Osteocyte (in vitro differentiated cells): ENCODE measurements at regions not wholly inside any gene's neighbourhood (a gene's known extent, or its start where the extent isn't known, plus 50 kb on each side); places are given as distances from the start of the nearest gene placed in this dataset.
"Not testable (repeated sequence)": the region's sequence is repeated elsewhere in the genome, so short reads cannot be mapped to it uniquely, and the experiment has no call there.

Experiments used
- DNase-seq: peaks from one replicate; pipeline ENCODE4 v3.0.0; 2021; ENCODE audit warnings: mixed read lengths; ENCODE audit not compliant: unreplicated experiment; ENCODE audit errors: extremely low spot score
- H3K27ac Mint-ChIP-seq: one replicate; pipeline ENCODE4 v1.8.0; 2021; ENCODE audit warnings: mild to moderate bottlenecking, mixed read lengths; ENCODE audit not compliant: unreplicated experiment
- H3K27me3 Mint-ChIP-seq: one replicate; pipeline ENCODE4 v1.8.0; 2021; ENCODE audit warnings: mixed read lengths; ENCODE audit not compliant: unreplicated experiment
- H3K36me3 Mint-ChIP-seq: one replicate; pipeline ENCODE4 v1.8.0; 2021; ENCODE audit warnings: mixed read lengths; ENCODE audit not compliant: unreplicated experiment
- H3K4me1 Mint-ChIP-seq: one replicate; pipeline ENCODE4 v1.8.0; 2021; ENCODE audit warnings: mixed read lengths; ENCODE audit not compliant: unreplicated experiment
- H3K4me3 Mint-ChIP-seq: one replicate; pipeline ENCODE4 v1.8.0; 2021; ENCODE audit warnings: mild to moderate bottlenecking, moderate library complexity, mixed read lengths; ENCODE audit not compliant: unreplicated experiment
- H3K9me3 Mint-ChIP-seq: one replicate; pipeline ENCODE4 v1.8.0; 2021; ENCODE audit warnings: mixed read lengths; ENCODE audit not compliant: unreplicated experiment
- TF ChIP-seq, protein P1 (sequence below): fragments of 200-600 bp; sonication (generic); IDR thresholded peaks from 2 replicates; pipeline ENCODE4 v1.5.0; 2021; ENCODE audit warnings: antibody characterized with exemption, mild to moderate bottlenecking, moderate library complexity

DNA sequence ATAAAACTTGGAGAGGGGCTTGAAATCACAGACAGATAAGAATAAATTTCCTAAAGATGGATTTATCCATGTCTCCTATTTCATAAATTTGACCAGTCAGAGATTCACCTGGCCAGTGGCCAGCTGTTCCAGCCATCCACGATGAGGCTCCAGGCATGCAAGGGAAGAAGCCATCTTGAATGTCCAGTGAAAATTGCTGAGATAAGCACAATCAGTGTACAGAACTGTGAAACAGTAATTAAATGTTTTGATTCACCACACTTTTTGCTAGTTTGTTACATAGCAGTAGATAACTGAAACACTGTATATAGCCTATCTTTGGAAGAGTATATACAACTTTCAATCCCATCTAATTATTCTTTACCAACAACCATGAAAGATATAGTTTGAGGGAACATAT, 163.5 kb downstream of the HINT1 start:
- Mint-ChIP-seq H3K4me3 (no peak overlapping the region), H3K36me3 (no peaks in the 10 kb centered on the region), H3K9me3 (no peaks in the 10 kb centered on the region), H3K27me3 (peaks cover 21% of the 10 kb centered on the region), H3K27ac (no peak overlapping the region), H3K4me1 (no peaks in the 10 kb centered on the region)
- TF ChIP-seq, protein P1, sequence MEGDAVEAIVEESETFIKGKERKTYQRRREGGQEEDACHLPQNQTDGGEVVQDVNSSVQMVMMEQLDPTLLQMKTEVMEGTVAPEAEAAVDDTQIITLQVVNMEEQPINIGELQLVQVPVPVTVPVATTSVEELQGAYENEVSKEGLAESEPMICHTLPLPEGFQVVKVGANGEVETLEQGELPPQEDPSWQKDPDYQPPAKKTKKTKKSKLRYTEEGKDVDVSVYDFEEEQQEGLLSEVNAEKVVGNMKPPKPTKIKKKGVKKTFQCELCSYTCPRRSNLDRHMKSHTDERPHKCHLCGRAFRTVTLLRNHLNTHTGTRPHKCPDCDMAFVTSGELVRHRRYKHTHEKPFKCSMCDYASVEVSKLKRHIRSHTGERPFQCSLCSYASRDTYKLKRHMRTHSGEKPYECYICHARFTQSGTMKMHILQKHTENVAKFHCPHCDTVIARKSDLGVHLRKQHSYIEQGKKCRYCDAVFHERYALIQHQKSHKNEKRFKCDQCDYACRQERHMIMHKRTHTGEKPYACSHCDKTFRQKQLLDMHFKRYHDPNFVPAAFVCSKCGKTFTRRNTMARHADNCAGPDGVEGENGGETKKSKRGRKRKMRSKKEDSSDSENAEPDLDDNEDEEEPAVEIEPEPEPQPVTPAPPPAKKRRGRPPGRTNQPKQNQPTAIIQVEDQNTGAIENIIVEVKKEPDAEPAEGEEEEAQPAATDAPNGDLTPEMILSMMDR: no peak
- DNase-seq: no peak

DNA sequence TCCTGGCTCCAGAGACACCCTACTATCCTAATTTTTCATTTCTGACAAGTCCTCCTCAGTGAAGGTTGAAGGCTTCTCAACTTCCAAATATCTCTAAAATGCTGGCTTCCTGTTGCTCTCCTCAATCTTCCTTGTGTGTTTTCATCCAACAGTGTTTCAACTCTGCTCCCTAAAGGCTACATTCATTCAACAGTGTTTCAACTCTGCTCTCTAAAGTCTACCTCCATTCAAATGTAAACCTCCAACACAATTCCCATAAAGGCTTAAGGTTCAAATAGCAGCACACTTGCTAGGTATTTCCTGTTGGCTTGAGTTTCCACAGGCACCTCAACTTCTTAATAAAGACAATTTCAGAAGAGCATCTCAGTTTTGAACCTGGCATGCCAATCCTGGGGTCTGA, 164.8 kb downstream of the HINT1 start:
- Mint-ChIP-seq H3K27me3 (peaks cover 21% of the 10 kb centered on the region), H3K36me3 (no peaks in the 10 kb centered on the region), H3K4me1 (no peaks in the 10 kb centered on the region), H3K4me3 (no peak overlapping the region), H3K9me3 (no peaks in the 10 kb centered on the region), H3K27ac (no peak overlapping the region)
- no peak for DNase-seq
- TF ChIP-seq, protein P1: no peak

DNA sequence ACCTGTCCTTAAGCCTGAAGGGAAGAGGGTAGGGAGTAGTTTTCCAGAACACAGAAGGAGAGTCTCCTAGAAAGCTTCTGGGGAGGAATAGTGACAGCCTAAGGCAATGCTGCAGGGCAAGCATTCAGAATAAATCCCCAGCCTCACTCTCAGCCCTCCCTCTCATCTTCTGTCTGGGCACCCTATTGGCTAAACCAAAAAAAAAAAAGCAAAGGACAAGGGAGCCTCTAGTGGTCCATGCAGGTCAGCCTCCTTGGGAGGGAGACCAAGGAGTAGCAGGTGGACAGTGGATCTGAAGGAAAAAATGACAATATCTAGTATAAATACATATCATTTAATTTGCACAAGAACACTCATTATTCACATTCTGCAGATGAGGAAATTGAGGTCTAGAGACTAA, 168.3 kb downstream of the HINT1 start:
- not testable (repeated sequence) for H3K9me3 Mint-ChIP-seq, H3K4me1 Mint-ChIP-seq

DNA sequence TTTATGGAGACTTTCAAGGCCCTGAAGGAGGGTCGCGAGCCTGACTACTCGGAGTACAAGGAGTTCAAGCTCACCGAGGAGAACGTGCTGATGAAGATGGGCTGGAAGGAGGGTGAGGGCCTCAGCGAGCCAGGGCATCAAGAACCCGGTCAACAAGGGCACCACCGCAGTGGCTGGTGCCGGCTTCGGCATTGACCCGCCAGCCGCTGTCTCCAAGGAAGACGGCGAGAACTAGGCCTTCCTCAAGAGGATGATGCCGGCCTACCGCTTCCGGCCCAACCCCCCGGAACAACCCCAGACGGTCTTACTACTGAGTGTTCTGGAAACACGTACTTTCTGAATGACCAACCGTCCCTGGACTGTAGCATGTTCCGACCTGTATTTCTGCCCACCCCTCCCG, 169.2 kb downstream of the HINT1 start:
- TF ChIP-seq, protein P1: no peak
- no peaks in the 10 kb centered on the region for H3K36me3 Mint-ChIP-seq
- H3K27me3 Mint-ChIP-seq: peaks cover 18% of the 10 kb centered on the region
- no peak for DNase-seq
- peaks cover 14% of the 10 kb centered on the region for H3K4me1 Mint-ChIP-seq
- no peak overlapping the region for H3K27ac Mint-ChIP-seq
- H3K4me3 Mint-ChIP-seq: no peak overlapping the region
- H3K9me3 Mint-ChIP-seq: no peaks in the 10 kb centered on the region

More for the DNA sequence above, 168.3 kb downstream of the HINT1 start:
- peaks cover 18% of the 10 kb centered on the region for H3K27me3 Mint-ChIP-seq
- not testable (repeated sequence) for H3K4me3 Mint-ChIP-seq, DNase-seq, H3K27ac Mint-ChIP-seq, H3K36me3 Mint-ChIP-seq

DNA sequence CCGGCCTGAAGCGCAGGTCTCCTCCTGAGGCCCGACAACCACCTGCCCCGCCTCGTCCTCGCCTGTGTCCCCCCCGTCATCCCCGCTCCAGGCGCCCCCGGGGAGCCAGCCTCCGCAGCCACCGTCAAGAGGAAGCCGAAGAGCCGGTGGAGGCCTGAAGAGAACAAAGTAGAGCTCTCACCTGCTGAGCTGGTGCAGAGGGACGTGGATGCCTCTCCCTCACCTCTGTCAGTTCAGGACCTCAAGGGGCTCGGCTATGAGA, 169.9 kb downstream of the HINT1 start:
- Mint-ChIP-seq H3K27ac (no peak overlapping the region), H3K36me3 (no peaks in the 10 kb centered on the region), H3K4me1 (peaks cover 15% of the 10 kb centered on the region), H3K9me3 (no peaks in the 10 kb centered on the region), H3K4me3 (no peak overlapping the region), H3K27me3 (peaks cover 13% of the 10 kb centered on the region)
- TF ChIP-seq, protein P1: no peak
- no peak for DNase-seq

DNA sequence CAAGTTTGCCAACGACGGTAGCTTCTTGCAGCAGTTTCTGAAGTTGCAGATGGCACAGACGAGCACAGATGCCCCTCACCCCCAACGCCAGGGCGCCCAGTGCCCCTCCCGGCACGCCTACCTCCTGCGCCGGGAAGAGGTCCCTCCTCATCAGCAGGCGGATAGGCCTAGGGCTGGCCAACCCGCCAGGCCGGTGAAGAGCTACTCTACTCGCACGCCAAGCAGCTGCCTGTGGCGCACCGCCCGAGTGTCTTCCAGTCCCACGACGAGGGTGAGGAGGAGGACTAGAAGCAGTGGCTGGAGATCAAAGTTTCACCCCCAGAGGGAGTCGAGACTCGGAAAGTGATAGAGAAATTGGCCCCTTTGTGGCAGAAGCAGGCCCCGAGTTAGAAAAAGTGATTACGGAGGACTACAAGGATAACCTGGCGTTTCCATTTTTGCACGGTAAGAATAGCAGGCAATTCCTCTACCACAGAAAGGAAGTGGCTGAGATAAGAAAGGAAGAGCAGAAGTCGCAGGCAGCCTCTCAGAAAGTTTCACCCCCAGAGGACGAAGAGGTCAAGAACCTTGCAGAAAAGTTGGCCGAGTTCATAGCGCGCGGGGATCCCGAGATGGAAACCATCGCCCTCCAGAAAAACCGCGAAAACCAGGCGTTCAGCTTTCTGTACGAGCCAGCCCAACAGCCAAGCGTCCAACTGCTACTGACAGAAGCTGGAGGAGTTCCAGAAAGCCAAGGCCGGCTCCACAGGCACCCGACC, 170.4 kb downstream of the HINT1 start:
- H3K9me3 Mint-ChIP-seq: no peaks in the 10 kb centered on the region
- H3K4me1 Mint-ChIP-seq: peaks cover 15% of the 10 kb centered on the region
- H3K27me3 Mint-ChIP-seq: peaks cover 8% of the 10 kb centered on the region
- no peaks in the 10 kb centered on the region for H3K36me3 Mint-ChIP-seq
- H3K4me3 Mint-ChIP-seq: no peak overlapping the region
- H3K27ac Mint-ChIP-seq: no peak overlapping the region
- no peak for DNase-seq
- TF ChIP-seq, protein P1: no peak
